HG03457 (cell line): ENCODE measurements at regions not wholly inside any gene's neighbourhood (a gene's known extent, or its start where the extent isn't known, plus 50 kb on each side); places are given as distances from the start of the nearest gene placed in this dataset.
"Not testable (repeated sequence)": the region's sequence is repeated elsewhere in the genome, so short reads cannot be mapped to it uniquely, and the experiment has no call there.

Experiments
- ATAC-seq: cut with Tn5 transposase; IDR thresholded peaks from one replicate; pipeline ENCODE4 v1.9.1; 2021; ENCODE audit warnings: moderate number of reproducible peaks; ENCODE audit not compliant: unreplicated experiment

DNA sequence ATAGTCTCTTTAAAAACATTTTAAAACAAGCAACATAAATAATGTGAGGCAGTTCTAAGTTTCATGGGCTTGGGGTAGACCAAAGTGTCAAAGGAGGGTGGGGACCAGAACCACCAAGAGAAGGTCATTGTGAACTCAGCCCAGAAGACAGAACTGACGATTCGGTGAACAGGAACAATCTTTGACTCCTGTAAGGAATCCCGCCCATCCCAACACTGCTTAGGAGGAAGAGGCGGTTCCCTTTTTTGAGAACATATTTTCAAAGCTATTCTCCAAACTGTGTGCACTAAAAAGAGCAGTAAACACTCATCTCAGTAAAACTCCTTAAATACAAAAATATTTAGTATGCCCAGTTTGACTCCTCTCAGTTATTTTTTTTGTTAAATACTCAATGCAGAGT, 176.5 kb upstream of the TLE4 start:
- ATAC-seq, result no peak

DNA sequence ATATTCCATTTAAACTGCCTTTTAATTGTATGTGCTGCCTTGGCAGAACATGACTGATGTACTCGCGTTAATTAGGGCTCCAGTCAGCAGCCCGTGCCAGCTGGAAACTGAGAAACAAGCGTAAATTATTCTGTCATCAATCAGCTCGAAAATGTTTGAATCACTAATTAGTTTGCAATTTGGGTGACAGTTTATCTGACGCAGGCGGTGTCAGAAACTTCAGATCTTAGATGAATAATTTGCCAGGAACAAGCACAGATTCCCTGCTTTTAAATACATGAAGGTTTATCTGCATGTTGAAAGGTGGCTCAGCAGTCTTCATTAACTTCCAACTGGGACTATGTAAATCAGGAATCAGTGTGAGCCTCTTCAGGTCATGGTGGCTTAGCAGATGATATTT, 176.0 kb upstream of the TLE4 start:
- ATAC-seq, result no peak

DNA sequence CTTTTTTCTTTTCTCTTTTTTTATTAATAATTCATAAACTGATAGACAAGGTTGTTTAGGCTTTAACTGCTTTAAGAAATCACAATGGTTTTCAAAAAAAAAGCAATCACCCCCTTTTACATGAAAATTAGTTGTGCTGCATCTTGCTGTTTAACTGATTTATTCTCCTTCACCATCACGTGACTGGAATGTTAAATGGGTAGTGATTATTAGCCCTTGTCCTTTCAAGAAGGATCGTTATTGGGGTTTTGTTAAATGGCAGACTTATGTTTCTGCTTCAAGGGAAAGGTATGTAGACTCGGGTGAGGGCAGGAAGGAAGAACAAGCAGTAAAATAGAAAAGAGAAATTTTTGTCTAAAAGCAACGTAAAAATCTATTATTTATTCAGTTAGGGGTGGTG, 175.6 kb upstream of the TLE4 start:
- ATAC-seq, result no peak

DNA sequence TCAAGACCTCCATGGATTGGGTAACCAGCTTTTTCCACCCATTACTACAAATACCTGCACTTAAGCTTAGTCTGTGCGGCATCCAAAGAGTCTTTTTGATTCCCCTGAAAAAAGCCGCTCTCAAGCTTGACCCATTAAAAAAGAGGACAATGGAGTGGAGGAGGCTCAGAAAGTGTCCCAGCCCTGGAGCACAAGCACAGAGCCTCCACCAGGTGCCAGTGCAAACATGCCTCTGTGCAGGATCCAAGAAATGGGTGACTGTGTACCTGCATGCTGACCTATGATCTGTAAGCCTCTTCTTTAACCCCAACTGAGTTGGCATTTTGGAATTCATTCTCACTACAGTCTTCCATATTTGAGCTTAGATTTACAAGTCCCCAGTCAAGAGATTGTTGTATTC, 168.3 kb upstream of the TLE4 start:
- no peak for ATAC-seq

DNA sequence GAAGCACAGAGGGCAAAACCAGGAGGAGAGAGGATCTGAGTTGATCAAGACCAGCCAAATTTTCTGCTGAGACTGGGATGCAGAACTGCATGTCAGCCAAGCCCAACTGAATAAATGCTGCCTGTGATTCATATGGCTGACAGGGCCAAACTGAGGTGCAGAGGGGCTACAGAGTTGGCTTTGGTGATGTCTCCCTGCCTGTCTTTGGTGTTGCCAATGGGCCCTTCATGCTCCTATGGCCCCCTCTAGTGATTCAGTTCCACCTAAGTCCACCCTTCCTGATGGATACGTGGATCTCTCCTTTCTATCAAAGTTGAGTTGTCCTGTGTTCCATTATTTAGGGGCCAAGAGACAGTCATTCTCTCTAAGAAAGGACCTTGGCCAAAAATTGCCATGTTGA, 163.6 kb upstream of the TLE4 start:
- ATAC-seq, result no peak

DNA sequence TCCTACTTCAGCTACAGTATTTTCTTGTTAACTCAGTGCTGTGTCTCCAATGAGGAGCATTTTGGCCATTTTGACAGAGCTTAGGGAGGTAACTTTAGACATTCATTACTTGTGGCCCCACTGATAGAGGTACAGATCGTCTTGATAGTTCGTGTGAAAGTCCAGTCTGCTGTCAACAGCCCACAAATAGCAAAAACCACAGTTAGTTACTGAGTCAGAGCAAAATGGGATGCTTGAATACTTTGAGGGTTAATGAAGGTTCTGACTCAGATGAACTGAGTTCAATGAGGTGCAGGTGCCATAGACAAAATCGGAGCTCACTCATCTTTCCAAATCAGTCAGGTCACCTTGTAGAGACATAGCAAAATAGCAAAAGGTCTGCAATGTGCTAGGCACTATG, 163.1 kb upstream of the TLE4 start:
- peak; percentile 42 for ATAC-seq

DNA sequence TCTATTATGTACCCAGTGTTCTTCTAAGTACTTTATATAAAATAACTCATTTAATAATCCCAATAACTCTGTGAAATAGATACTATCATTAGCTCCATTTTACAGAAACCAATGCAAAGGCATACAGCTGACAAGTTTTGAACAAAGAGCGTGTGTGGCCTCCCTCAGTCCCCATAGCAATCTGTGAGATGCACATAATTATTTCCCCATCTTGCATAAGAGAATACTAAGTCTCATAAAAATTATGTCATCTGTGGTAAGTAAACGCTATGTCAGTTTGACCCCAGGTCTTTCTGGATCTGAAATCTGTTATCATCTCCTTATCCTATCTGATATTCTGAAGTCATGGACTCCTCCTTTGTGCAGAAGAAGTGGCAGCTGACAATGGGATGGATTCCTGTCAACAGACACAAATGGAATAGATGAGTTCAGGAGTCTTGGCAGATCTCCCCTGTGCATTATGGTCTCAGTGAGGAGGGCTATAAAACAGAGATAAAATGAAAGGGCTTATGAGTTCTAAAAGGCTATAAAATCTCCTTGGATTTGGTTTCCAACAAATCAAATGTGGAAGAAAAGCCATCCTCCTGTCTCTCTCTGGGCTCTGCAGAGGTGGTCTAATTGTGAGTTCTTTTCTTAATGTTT, 162.5 kb upstream of the TLE4 start:
- ATAC-seq, result no peak

DNA sequence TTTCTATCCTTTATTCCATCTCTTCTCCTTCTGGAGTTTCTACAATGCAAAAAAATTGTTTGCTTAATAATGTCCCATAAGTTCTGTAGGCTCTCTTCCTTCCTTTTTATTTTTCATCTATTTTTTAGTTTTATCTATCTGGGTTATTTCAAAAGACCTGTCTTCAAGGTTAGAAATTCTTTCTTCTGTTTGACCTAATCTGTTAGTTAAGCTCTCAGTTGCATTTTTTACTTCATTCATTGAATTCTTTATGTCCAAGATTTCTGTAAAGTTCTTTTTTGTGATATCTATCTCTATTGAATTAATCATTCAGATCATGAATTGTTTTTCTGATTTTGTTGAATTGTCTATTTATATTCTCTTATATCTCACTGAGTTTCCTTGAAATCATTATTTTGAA, 145.9 kb upstream of the TLE4 start:
- no peak for ATAC-seq

DNA sequence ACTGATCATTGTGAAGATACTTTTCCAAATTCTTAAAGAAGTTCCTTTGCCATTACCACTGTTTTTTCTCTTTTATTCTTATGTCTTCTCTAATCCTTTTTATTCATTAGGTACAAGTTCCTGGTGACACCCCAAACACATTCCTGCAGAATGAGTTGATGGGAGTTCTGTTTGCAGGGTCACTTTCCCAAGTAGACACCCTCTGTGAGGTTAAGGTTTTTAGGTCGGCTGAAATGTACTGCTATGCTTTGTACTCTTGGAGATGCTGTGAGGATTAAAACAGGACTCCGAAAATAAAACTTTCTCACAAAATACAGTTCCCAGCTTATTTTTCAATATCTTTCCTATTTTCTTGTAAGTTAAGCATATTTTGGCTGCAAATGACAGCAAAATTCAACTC, 143.3 kb upstream of the TLE4 start:
- ATAC-seq, result no peak

DNA sequence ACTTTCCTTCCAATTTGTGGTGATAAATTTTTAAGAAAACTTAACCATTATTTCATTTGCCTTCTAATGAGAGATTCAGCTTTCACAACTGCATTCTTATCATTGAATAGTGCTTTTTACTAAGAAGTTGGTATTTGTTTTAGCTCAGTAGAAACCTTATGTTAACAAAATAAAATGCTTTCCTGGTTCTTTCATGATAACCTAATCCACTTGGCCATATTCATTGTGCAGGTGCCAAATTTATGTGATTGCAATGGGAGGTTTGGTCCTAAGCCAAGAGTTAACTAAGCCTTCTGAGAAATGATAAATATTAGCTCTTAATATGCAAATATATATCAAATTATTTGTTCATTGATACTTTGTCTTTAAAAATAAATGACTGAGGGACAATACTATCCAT, 141.1 kb upstream of the TLE4 start:
- no peak for ATAC-seq

DNA sequence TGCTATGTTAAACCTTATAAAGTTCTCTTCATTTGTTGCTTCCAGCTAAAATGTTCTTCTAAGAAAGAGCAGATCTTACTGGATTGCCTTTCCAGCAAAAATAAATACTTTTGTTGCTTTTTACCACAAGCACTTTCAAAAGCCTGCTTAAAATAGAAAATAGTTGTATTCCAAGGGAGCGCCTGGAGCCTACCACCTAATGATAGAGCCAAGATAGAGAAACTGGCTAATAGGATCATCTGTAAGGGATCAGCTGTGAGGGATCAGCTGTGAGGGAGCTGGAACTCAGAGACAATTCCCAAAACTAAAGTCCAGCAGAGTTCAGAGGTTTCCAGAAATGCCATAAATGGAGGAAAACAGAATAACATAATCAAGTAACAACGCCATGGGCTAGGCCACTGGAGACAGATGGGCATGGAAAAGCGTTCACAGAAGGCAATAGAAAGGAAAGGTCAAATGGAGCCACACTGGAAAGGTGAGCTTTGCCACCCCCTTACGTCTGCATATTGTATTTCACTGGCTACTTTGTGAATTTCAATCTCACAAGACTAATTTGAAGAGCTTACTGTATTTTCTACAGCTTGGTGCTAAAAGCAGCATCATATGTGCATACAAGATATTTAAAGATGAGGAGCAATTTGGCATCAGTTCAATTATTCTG, 140.6 kb upstream of the TLE4 start:
- no peak for ATAC-seq

DNA sequence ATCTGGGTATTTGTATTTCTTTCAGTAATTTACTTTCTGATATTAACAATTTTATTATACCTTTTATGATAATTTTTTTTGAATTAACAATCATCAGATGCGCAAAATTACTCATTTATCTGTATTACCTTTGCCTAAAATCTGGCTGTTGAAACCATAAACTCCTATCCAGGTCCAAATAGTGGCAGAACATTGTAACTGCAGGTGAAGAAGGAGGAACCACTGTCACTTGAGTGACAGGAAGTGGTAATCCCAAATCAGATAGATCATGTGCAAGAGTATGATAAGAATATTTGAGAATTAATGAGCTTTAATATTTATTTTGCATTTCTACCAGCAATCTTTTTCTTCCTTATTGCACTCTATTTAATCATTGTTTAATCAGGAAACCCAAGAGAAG, 139.3 kb upstream of the TLE4 start:
- ATAC-seq, result no peak

DNA sequence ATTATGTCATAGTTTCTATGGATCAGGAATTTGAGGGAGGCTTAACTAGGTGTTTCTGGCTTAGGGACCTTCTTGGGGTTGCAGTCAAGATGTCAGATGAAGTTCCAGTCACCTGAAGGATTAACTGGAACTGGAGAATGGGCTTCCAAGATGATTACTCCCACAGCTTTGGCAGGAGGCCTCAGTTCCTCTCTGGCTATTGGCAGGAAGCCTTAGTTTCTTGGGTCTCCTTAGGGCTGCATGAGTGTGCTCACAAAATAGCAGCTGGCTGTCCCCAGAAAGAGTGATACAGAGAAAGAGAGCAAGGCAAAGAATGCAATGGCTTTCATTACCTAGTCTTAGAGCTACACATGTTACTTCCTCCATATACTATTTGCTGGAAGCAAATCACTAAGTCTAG, 138.1 kb upstream of the TLE4 start:
- no peak for ATAC-seq

DNA sequence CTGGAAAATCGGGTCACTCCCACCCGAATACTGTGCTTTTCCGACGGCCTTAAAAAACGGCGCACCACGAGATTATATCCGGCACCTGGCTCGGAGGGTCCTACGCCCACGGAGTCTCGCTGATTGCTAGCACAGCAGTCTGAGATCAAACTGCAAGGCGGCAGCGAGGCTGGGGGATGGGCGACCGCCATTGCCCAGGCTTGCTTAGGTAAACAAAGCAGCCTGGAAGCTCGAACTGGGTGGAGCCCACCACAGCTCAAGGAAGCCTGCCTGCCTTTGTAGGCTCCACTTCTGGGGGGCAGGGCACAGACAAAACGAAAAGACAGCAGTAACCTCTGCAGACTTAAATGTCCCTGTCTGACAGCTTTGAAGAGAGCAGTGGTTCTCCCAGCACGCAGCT, 132.5 kb upstream of the TLE4 start:
- ATAC-seq, result not testable (repeated sequence)

DNA sequence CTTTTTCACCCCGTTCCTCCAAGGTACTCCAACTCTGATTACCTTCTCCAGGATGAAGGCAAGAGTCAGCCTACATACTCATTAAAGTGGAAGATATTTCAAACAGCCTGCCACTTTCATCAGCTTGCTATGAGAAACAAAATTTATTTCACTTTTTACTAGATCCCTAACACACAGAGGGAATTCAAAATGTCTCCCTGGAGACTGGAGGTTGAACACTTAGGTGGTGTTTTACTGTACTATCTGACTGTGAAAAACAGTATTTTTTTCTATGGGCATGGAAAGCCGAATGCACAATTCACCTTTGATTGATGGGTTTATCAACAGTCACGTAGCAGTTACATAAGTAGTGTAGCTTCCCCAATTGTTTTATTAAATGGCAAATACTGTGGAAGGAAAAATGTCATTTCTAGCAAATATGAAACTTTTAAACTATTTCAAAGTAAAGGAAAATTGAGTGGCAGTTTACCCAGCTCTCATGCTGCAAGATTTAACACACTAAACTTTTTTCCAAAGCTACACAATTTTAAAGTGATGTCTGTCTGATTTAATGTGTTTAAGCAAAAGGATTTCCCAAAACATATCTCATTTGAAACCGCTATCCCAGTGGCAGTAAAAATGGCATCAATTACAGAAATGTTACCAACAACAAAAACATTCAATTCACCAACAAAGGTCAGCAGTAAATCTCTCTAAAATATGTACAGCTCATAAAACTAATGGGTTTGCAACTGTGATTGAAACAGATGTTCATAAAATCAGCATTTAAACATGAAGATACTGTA, 125.0 kb upstream of the TLE4 start:
- ATAC-seq, result no peak

DNA sequence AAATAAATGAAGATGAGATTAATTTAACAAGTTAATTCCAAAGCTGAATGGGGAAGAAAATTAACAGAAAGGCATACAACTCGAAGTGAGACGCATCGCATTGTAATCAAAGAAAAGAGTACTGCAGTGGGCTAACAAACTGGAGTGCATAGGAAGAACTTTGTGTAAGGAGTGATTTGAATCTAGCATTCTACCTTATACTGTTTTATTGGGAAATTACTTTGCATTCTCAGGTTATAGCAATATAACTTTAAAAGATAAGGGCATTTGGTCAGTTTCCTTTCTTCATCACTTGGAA, 124.5 kb upstream of the TLE4 start:
- no peak for ATAC-seq

DNA sequence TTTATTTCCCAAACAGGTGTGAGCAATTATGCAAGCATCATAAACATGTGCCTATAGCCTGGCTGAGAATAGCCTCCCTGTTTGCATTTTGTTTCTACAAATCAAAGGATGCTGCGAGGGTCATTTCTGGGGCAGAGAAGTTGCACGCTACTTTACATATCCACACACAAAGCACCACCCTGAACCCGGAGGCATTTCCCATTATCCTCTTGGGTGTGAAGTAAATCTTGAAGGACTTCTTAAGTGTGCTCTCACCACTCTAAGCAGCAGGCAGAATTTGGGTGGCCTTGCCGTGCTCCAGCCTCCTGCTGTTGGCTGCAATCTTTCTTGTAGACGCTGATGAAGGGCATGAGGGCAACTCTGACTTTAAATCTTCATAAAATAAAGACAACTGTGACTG, 124.0 kb upstream of the TLE4 start:
- ATAC-seq, result no peak

DNA sequence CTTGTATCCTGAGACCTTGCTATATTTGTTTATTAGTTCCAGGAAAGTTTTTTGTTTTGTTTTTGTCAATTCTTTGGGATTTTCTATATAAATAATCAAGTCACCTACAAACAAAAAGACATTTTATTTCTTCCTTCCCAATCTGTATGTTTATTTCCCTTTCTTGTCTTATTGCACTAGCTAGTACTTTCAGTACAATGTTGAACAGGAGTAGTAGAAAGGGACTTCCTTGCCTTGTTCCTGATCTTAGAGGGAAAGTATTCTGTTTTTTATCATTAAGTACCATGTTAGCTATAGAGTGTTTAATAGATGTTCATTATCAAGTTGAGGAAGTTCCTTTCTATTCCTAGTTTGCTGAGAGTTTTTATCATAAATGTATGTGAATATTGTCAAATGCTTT, 119.5 kb upstream of the TLE4 start:
- no peak for ATAC-seq

DNA sequence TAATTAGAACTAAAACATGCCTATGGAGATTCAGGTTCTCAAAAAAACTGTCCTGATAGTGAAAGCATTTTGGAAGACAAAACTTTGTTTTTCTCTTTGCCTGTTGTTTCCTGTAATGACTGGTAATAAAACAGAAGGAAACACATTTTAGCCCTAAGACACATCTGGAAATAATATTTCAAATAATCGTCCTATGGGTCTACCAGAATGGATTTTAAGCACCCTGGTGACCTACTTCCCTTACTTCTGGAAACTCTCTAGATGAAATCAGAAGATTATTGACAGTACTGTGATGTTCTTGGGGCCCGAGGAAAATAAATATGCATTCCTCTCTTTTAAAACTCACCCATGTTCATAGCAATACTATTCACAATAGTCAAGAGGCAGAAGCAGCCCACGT, 110.1 kb upstream of the TLE4 start:
- no peak for ATAC-seq

DNA sequence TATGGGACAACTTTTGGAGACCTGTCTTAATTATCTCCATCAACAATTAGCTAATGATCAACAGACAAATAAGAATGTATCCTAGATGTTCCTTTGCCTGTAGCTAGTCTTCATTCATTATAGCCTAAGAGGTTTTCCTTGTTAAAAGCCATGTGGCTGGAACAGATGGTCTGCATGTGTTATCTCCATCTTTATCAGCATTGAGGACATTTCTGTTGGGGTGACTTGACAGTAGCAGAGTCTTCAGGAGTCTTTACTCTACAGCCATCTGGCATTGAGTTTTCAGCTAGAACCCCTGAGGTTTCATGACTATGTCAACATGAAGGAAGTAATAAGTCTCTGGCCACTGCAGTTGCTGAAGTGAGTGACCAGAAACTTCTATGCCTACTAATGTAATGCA, 106.6 kb upstream of the TLE4 start:
- no peak for ATAC-seq

DNA sequence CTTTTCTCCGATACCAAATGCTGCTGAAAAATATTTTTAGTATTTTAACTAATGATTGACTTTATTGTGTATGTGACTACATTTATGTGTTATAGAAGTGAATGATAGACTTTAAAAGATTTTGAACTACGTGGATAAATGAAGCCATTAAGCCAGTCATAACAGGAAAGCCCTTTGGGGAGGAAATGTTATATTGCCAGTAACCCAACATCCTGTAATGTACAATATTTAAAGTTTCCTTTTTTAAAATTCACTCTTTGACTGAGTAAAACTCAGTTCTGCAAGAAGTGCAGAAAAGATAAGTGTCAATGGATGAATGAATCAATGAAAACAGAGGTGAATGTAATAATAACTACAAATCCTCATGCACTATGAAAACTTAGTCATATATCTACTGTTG, 102.6 kb upstream of the TLE4 start:
- ATAC-seq, result no peak

DNA sequence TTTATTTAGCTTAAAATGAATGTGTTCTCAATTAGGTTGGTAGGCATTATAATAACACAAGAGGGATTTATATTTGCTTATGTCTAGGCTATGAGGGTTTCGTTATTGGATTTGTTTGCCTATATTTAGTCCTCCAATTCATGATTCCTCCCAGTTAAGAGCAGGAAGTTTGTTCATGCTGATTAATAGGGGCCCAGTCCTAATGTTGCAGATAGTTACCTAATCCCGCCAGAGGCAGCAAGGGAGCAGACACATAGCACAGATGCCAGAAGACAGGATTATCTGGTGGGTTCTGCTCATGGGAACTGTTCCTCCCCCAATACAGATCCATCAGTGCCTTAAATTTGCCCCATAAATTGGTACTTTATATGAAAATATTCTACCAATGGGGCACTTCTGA, 100.8 kb upstream of the TLE4 start:
- ATAC-seq, result no peak
